Trophoblast cell (in vitro differentiated cells and primary cell): ENCODE measurements at regions not wholly inside any gene's neighbourhood (a gene's known extent, or its start where the extent isn't known, plus 50 kb on each side); places are given as distances from the start of the nearest gene placed in this dataset.
A peak's percentile ranks its signal among the peaks of the same experiment; 100 is the strongest.

ENCODE experiments used
- DNase-seq, 2 donors: peaks; one replicate each; pipeline ENCODE4 v3.0.0-alpha.2; 2016
- H2AFZ ChIP-seq: 2 replicates; pipeline ENCODE4 v1.6.1; 2013; ENCODE audit warnings: low read length, moderate library complexity, mild to moderate bottlenecking; ENCODE audit not compliant: insufficient read depth, poor library complexity
- H2AK5ac ChIP-seq: 2 replicates; pipeline ENCODE4 v1.6.1; 2013; ENCODE audit warnings: mild to moderate bottlenecking, low read length
- H2BK120ac ChIP-seq: 2 replicates; pipeline ENCODE4 v1.6.1; 2013; ENCODE audit warnings: low read length, mild to moderate bottlenecking, moderate library complexity; ENCODE audit not compliant: insufficient read depth, poor library complexity
- H2BK12ac ChIP-seq: 2 replicates; pipeline ENCODE4 v1.6.1; 2013; ENCODE audit warnings: mild to moderate bottlenecking, low read length, moderate library complexity
- H2BK5ac ChIP-seq: 2 replicates; pipeline ENCODE4 v1.6.1; 2013; ENCODE audit warnings: low read length, low read depth, moderate library complexity, mild to moderate bottlenecking; ENCODE audit not compliant: poor library complexity
- H3K14ac ChIP-seq: 2 replicates; pipeline ENCODE4 v1.6.1; 2013; ENCODE audit warnings: mild to moderate bottlenecking, low read length
- H3K18ac ChIP-seq: 2 replicates; pipeline ENCODE4 v1.6.1; 2013; ENCODE audit warnings: mild to moderate bottlenecking, low read length
- H3K23ac ChIP-seq: 2 replicates; pipeline ENCODE4 v1.6.1; 2013; ENCODE audit warnings: low read length
- H3K27ac ChIP-seq: 2 replicates; pipeline ENCODE4 v1.5.1; 2013; ENCODE audit warnings: low read depth, mild to moderate bottlenecking, inconsistent platforms, low read length, moderate library complexity
- H3K27me3 ChIP-seq: 2 replicates; pipeline ENCODE4 v1.6.1; 2013; ENCODE audit warnings: inconsistent platforms, mild to moderate bottlenecking, low read length, moderate library complexity; ENCODE audit not compliant: insufficient read depth
- H3K36me3 ChIP-seq, 2 experiments: 1 replicate in 1 of 2; 2 replicates in 1 of 2; pipeline ENCODE4 v1.6.1; 2013; ENCODE audit warnings: low read length in 2 of 2, mild to moderate bottlenecking in 2 of 2, moderate library complexity in 1 of 2; ENCODE audit not compliant: insufficient read depth in 2 of 2, control insufficient read depth in 1 of 2
- H3K4ac ChIP-seq: 2 replicates; pipeline ENCODE4 v1.6.1; 2013; ENCODE audit warnings: low read depth, mild to moderate bottlenecking, low read length, moderate library complexity
- H3K4me1 ChIP-seq, 2 experiments: 1 replicate in 1 of 2; 2 replicates in 1 of 2; pipeline ENCODE4 v1.6.1; 2013; ENCODE audit warnings: low read length in 2 of 2, mild to moderate bottlenecking in 2 of 2, moderate library complexity in 1 of 2; ENCODE audit not compliant: insufficient read depth in 2 of 2, control insufficient read depth in 1 of 2
- H3K4me2 ChIP-seq: 2 replicates; pipeline ENCODE4 v1.6.1; 2013; ENCODE audit warnings: inconsistent platforms, mild to moderate bottlenecking, low read length, moderate library complexity
- H3K4me3 ChIP-seq: 2 replicates; pipeline ENCODE4 v1.5.1; 2013; ENCODE audit warnings: mild to moderate bottlenecking, low read depth, low read length, inconsistent platforms
- H3K79me1 ChIP-seq: one replicate; pipeline ENCODE4 v1.6.1; 2013; ENCODE audit warnings: low read length
- H3K79me2 ChIP-seq: 2 replicates; pipeline ENCODE4 v1.6.1; 2013; ENCODE audit warnings: low read length, mild to moderate bottlenecking; ENCODE audit not compliant: control insufficient read depth, insufficient read depth, poor library complexity
- H3K9ac ChIP-seq: 2 replicates; pipeline ENCODE4 v1.6.1; 2013; ENCODE audit warnings: mild to moderate bottlenecking, low read length
- H3K9me3 ChIP-seq: 2 replicates; pipeline ENCODE4 v1.6.1; 2013; ENCODE audit warnings: low read depth, mild to moderate bottlenecking, control low read depth, inconsistent platforms, low read length; ENCODE audit not compliant: insufficient read depth
- H4K12ac ChIP-seq: 2 replicates; pipeline ENCODE4 v1.6.1; 2013; ENCODE audit warnings: low read depth, mild to moderate bottlenecking, low read length, moderate library complexity
- H4K8ac ChIP-seq: 2 replicates; pipeline ENCODE4 v1.6.1; 2013; ENCODE audit warnings: low read depth, mild to moderate bottlenecking, low read length, moderate library complexity
- H4K91ac ChIP-seq: one replicate; pipeline ENCODE4 v1.6.1; 2013; ENCODE audit warnings: low read depth, mild to moderate bottlenecking, low read length, moderate library complexity
- WGBS: extraction: QIAGEN DNeasy Blood & Tissue Kit; methylation state at CpG from one replicate; pipeline ENCODE4 v1.1.7; 2013; ENCODE audit warnings: missing lambda C conversion rate; ENCODE audit not compliant: insufficient read length, insufficient coverage; ENCODE audit errors: extremely low coverage; 5-methylcytosine and 5-hydroxymethylcytosine counted together

GRCh38 chr6:88491266-88491880 is 325.2 kb upstream of the CNR1 start:
- no peaks in the 10 kb centered on the region for H3K27me3 ChIP-seq
- no peak overlapping the region for H3K23ac ChIP-seq
- no peak overlapping the region for H3K4ac ChIP-seq
- H2AK5ac ChIP-seq, result no peak overlapping the region
- H3K4me2 ChIP-seq, result no peak overlapping the region
- H2BK5ac ChIP-seq, result no peak overlapping the region
- H3K79me2 ChIP-seq, result no peaks in the 10 kb centered on the region
- peak overlapping the region; percentile 69 for H3K9ac ChIP-seq
- H3K4me3 ChIP-seq, result no peak overlapping the region
- H2BK12ac ChIP-seq, result no peak overlapping the region
- no peak overlapping the region for H2AFZ ChIP-seq
- no peak overlapping the region for H2BK120ac ChIP-seq
- H4K12ac ChIP-seq, result no peak overlapping the region
- H4K91ac ChIP-seq, result no peak overlapping the region
- H4K8ac ChIP-seq, result no peak overlapping the region
- H3K9me3 ChIP-seq, result no peaks in the 10 kb centered on the region
- no peaks in the 10 kb centered on the region for H3K4me1 ChIP-seq
- no peak for DNase-seq
- no peak overlapping the region for H3K27ac ChIP-seq
- H3K14ac ChIP-seq, result no peak overlapping the region
- no CpG with 5 or more reads among the region's 4 CpGs for WGBS
- H3K79me1 ChIP-seq, result no peaks in the 10 kb centered on the region
- no peaks in the 10 kb centered on the region for H3K36me3 ChIP-seq
- no peak overlapping the region for H3K18ac ChIP-seq

GRCh38 chr6:88490908-88491264 is 324.7 kb upstream of the CNR1 start:
- Histone ChIP-seq H3K36me3 (no peaks in the 10 kb centered on the region), H3K14ac (no peak overlapping the region), H2BK5ac (no peak overlapping the region), H3K18ac (no peak overlapping the region), H3K27me3 (no peaks in the 10 kb centered on the region), H2AK5ac (no peak overlapping the region), H3K23ac (no peak overlapping the region), H3K4me2 (no peak overlapping the region), H3K4me3 (no peak overlapping the region), H4K8ac (no peak overlapping the region), H2BK120ac (no peak overlapping the region), H3K4me1 (no peaks in the 10 kb centered on the region), H2AFZ (no peak overlapping the region), H3K4ac (no peak overlapping the region), H3K9ac (no peak overlapping the region), H3K79me1 (no peaks in the 10 kb centered on the region), H3K9me3 (no peaks in the 10 kb centered on the region), H4K91ac (no peak overlapping the region), H3K79me2 (no peaks in the 10 kb centered on the region), H4K12ac (no peak overlapping the region), H3K27ac (no peak overlapping the region), H2BK12ac (no peak overlapping the region)
- DNase-seq, result no peak
- no CpG with 5 or more reads among the region's 2 CpGs for WGBS

- Histone ChIP-seq H2AFZ (no peak overlapping the region), H3K23ac (no peak overlapping the region), H4K12ac (no peak overlapping the region), H3K4me2 (no peak overlapping the region), H3K4me3 (no peak overlapping the region), H3K4me1 (no peaks in the 10 kb centered on the region), H3K18ac (no peak overlapping the region), H4K91ac (no peak overlapping the region), H3K14ac (no peak overlapping the region), H3K9me3 (no peaks in the 10 kb centered on the region), H2BK120ac (no peak overlapping the region), H4K8ac (no peak overlapping the region), H2BK5ac (no peak overlapping the region), H3K9ac (no peak overlapping the region), H3K36me3 (no peaks in the 10 kb centered on the region), H2BK12ac (no peak overlapping the region), H3K79me2 (no peaks in the 10 kb centered on the region), H3K79me1 (no peaks in the 10 kb centered on the region), H3K4ac (no peak overlapping the region), H2AK5ac (no peak overlapping the region), H3K27ac (no peak overlapping the region), H3K27me3 (no peaks in the 10 kb centered on the region)
- no CpG with 5 or more reads among the region's 6 CpGs for WGBS
- DNase-seq, result no peak
Measured at GRCh38 chr6:88490195-88490907, 324.2 kb upstream of the CNR1 start.

GRCh38 chr6:88483424-88483823 is 317.3 kb upstream of the CNR1 start:
- Histone ChIP-seq H3K27me3 (no peaks in the 10 kb centered on the region), H3K23ac (no peak overlapping the region), H3K18ac (no peak overlapping the region), H3K79me2 (no peaks in the 10 kb centered on the region), H2BK120ac (no peak overlapping the region), H3K27ac (no peak overlapping the region), H2BK5ac (no peak overlapping the region), H2AK5ac (no peak overlapping the region), H3K79me1 (no peaks in the 10 kb centered on the region), H3K36me3 (no peaks in the 10 kb centered on the region), H2AFZ (no peak overlapping the region), H2BK12ac (no peak overlapping the region), H3K9me3 (peaks cover 9% of the 10 kb centered on the region), H4K12ac (no peak overlapping the region), H4K91ac (no peak overlapping the region), H3K14ac (no peak overlapping the region), H4K8ac (no peak overlapping the region), H3K9ac (no peak overlapping the region), H3K4me2 (no peak overlapping the region), H3K4me1 (no peaks in the 10 kb centered on the region), H3K4ac (no peak overlapping the region), H3K4me3 (no peak overlapping the region)
- no peak for DNase-seq
- no CpG with 5 or more reads among the region's 2 CpGs for WGBS
